WI38 (cell line): ENCODE measurements at regions not wholly inside any gene's neighbourhood (a gene's known extent, or its start where the extent isn't known, plus 50 kb on each side); places are given as distances from the start of the nearest gene placed in this dataset.

Source experiments
- H3K4me3 ChIP-seq: 2 replicates; pipeline ENCODE4 v1.5.1; 2011; ENCODE audit warnings: low read depth, mild to moderate bottlenecking, control low read depth, low read length
- CTCF ChIP-seq: IDR thresholded peaks from 2 replicates; pipeline ENCODE4 v1.5.1; 2012; ENCODE audit warnings: low read depth, mild to moderate bottlenecking, control low read depth, low read length

GRCh38 chr7:136069840-136070529, 92.8 kb upstream of the MTPN start:
- TF ChIP-seq CTCF = no peak
- no peak overlapping the region for H3K4me3 ChIP-seq

GRCh38 chr7:136067277-136067676, 90.1 kb upstream of the MTPN start:
- no peak for TF ChIP-seq CTCF
- H3K4me3 ChIP-seq = no peak overlapping the region

GRCh38 chr7:136066304-136067143, 89.4 kb upstream of the MTPN start:
- no peak for TF ChIP-seq CTCF
- no peak overlapping the region for H3K4me3 ChIP-seq

DNA sequence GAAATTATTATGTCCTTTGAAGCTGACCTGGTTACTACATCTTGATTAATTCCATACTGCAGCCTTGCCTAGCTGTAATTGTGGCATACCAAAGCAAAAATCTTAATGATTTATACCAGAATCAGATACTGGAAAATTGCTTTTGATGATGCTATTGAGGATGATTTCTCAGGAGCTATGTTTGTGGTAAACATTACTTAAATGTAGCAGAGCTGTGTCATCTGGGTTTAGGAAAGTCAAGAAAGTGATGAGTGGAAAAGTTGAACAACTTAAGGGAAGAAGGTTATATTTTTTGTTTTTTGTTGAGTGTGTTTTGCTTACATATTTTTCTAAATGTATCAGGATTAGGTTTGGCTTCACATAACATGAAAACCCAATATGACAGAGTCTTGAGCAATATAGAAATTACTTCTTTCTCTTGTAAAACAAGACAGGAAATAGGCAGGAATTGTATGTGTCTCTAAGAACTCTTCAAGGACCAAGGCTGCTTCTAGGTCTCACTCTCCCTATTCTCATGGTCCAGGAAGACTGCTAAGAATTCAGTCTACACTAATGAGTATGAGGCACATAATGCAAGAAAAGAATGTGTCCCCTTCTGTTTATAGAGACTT, 87.6 kb upstream of the MTPN start:
- TF ChIP-seq CTCF = no peak
- no peak overlapping the region for H3K4me3 ChIP-seq

DNA sequence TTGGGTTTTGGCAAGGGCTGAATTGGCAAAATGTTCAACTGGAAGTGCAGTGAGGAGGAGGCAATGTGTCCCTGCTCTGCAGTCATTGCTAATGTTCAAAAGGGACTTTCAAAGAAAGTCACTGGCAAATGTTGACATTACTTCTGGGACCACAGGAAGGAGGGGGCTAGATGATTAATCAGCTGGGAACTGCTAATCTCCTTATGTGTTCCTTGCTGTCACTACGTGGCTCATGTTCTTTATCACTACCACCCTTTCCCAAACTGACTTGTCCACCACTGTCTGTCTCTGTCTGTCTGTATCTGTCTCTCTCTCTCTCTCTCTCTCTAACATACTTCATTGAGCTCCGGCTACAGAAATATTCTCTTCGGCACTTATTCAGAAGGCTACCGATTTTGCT, 86.9 kb upstream of the MTPN start:
- H3K4me3 ChIP-seq = no peak overlapping the region
- no peak for TF ChIP-seq CTCF

DNA sequence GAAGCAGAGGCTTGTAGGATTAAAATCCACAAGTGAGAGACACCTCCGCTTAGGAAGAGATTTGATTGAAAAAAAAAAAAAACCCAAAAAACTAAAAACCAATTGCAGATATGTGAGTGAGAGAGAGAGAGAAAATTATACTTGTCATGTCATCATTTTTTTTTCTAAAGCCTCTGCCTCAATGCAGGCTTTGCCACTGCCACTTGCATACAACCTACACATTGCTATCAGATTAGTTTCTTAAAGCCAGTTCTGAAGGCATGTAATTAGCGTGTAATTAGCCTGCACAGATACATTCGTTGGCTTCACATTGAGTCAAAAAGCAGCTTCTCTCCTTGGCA, 86.1 kb upstream of the MTPN start:
- TF ChIP-seq CTCF = no peak
- H3K4me3 ChIP-seq = no peak overlapping the region

GRCh38 chr7:136062625-136063325, 85.6 kb upstream of the MTPN start:
- no peak for TF ChIP-seq CTCF
- no peak overlapping the region for H3K4me3 ChIP-seq
